T-helper 2 cell (primary cell): ENCODE measurements at regions not wholly inside any gene's neighbourhood (a gene's known extent, or its start where the extent isn't known, plus 50 kb on each side); places are given as distances from the start of the nearest gene placed in this dataset.
A peak's percentile ranks its signal among the peaks of the same experiment; 100 is the strongest.

Experiments used
- DNase-seq, 5 experiments: peaks; one replicate each; pipeline versions ENCODE4 v3.0.0 to v3.0.0-alpha.2; 2012 to 2022

DNA sequence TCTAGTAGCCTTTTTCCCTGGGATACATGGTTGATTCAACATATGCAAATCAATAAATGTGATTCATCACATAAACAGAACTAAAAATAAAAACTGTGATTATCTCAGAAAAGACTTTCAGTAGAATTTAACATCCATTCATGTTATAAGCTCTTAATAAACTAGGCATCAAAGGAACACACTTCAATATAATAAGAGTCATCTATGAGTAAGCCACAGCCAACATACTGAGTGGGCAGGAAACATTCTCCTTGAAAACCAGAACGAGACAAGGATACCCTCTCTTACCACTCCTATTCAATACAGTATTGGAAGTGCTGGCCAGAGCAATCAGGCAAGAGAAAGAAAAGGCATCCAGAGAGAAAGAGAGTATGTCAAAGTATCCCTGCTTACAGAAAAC is 239.9 kb downstream of the ATPSCKMT start:
- no peak for DNase-seq

DNA sequence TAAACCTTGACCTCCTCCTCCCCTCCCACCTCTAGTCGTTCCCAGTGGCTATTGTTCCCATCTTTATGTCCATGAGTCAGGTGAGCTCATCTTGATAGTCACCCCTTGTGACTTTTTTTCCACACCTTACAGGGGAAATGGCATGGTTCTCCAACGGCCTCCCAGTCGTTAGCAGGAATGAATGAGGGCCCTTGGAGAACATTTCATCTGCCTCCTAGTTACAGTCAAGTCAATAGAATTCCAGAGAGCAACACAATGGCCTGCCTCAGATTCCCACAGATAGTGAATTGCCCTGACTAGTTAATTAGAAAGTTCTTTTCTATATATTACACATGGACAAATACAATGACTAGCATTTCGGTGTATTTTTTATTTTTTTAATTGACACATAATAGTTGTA is 262.6 kb downstream of the ATPSCKMT start:
- DNase-seq, result no peak

DNA sequence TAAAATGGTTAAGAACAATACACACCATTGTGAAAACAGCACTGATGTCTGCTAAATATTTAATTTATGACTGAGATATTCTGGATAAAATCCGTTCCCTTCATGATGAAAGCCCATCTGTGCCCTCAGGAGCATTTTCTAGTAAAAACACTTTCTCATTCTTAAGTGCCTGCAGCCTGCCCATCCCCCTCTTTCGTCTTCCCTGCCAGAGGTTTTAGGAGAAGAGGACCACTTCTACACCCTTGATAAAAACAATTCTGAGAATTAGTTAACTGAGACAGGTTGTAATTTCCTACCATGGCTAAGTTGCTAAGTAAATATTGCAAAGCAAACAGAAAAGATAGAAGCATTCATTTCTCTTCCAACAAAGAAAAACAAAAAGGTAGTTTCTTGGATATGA is 272.6 kb downstream of the ATPSCKMT start:
- DNase-seq, result no peak

DNA sequence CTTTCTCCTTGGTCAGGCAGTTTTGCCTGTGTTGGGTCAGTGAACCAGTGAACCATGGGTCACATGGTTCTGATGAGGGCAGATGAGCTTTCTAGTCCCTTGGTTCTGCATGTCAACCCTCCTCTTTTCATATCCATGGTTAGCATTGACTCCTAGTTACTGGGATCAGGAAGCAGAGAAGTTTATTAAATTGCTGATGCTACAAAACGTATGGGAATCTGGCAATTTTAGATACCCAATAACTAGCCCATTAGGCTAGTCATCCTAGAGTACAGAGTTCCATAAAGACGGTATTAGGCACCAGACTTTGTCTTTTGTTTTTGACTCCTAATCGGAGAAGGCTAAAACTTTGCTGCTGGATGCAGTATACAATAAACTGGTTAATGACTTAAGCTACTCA is 273.1 kb downstream of the ATPSCKMT start:
- no peak for DNase-seq

DNA sequence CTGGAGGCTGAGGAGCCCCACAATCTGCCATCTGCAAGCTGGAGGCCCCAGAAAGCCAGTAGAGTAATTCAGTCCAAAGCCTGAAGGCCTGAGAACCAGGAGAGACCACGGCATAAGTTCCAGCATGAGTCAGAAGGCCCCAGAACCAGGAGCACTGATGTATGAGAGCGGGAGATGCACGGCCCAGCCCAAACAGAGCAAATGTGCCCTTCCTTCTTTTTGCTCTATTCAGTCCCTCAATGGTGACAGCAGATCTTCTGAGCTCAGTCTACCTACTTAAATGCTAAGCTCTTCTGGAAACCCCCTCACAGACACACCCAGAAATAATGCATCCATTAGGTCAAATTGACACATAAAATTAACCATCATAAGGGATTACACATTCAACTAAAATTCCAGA is 277.6 kb downstream of the ATPSCKMT start:
- no peak for DNase-seq

DNA sequence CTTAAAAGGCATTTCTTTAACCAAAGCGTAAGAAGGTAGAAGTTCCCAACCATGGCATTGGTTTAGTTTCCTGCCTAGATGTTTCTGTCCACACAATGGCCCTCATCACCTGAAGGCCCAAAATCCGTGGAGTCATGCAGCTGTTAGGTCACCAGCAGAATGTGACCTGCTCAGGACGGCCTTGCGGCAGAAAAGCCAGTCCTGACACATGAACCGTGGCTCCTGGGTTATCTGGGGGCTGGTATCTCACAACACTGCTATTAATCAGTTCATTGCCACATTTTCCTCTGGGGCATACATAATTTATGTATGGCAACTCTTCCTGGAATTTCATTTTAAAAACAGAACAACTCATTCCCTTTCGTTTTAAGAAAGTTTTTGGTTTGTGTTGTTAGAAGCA is 278.4 kb downstream of the ATPSCKMT start:
- no peak for DNase-seq

DNA sequence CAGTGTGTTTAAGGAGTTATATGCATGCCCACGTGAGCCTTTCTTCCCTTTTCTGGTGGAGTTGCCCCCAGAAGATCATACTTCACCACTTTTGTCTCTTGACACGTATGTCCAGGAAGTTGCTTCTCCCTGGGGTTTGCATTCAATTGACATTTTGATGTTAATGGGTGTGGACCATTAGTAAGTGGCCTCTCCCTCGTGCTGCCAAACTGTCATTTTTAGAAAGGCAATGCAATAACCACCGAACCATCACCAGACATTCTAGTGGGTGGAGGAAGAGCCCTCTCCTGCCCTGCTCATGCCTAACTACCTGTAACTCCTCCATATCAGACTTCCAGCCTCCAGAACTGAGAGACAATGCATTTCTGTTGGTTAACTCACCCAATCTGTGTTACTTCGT is 290.8 kb downstream of the ATPSCKMT start:
- no peak for DNase-seq

DNA sequence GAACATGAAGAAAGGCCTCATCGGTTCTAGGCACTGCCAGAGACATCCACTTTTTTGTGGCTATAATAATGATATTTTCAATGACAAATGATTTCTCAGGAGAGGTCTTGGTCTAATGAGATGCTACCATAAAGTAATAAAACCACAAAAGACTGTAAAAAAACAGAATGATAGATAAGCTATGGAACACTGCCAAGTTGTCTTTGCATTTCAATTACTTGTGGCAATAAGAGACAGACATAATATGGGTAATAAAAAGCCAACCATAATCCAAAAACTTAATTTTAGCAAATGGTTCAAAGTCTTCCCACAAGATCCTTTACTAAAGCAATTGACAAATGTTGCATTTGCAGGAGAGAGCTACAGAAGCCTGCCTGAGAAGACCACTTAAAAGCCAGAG is 292.5 kb downstream of the ATPSCKMT start:
- no peak for DNase-seq

DNA sequence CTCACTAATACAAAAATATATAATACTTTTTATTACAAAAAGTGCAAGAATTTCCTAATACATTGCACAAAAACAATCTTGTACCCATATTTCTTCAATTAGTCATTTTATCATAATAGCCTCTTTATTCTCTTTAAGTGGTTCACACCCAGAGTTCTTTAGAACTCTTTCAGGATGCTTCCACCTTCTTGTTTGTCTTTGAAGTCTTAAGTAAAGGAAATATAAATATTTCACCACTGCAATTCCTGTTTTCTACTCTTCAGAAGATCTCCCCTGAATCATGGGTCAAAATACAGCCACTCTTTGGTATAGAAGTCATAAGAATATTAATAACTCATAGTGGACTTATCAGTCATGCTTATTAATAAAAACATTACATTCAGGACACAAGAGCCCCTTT is 293.0 kb downstream of the ATPSCKMT start:
- DNase-seq, result no peak

DNA sequence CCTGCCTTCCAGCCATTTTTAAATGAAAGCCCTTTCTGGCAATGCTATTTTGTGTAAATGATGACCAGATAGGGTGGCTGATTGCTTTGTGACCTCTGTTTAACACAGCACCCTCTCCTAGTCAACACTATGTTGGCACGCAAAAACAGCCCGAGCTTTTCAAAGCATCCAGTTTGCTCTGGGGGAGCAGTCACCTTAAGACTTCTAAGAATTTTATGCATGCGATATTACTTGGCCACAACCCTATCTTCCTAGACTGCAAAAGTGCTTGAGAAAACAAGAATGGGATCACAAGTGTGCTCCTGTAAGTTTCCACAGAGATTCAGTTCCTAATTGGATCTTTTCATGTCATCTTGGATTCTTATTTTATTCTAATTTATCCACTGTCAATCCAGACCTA is 294.1 kb downstream of the ATPSCKMT start:
- no peak for DNase-seq

DNA sequence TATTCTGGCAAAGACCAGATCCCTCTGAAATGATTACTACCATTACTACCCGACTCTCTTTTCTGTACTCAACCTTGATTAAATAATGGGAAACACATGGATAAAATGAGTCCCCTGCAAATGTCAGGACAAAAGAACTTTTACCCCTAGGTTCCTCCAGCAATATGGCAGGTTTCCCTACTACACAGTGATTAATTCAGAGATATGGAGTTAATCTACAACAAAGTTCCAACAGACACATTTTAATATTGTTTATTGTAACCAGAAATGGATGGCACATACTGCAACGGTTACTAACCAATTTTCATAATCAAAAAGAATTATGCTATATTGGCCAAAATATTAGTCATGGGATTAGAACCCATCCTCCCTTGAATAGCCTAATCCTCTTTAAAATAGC is 294.8 kb downstream of the ATPSCKMT start:
- DNase-seq, result no peak

DNA sequence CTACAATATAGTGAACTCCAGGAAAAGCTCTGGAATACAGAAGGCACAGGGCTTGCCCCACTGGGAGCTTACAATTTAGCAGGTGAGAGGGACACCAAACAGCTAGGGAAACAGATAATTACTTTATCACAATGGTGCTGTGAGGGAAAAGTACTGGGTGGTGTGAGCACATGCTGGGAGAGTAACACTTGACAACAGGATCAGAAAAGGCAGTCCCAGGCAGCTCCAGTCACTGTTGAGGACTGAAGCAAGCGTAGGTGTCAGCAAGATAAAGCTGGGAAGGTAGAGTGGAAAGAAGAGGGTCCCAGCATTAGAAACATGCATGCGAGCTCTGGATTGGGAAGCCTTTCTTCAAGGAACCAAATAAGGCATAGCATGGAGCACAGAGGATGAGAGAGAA is 296.0 kb downstream of the ATPSCKMT start:
- no peak for DNase-seq

DNA sequence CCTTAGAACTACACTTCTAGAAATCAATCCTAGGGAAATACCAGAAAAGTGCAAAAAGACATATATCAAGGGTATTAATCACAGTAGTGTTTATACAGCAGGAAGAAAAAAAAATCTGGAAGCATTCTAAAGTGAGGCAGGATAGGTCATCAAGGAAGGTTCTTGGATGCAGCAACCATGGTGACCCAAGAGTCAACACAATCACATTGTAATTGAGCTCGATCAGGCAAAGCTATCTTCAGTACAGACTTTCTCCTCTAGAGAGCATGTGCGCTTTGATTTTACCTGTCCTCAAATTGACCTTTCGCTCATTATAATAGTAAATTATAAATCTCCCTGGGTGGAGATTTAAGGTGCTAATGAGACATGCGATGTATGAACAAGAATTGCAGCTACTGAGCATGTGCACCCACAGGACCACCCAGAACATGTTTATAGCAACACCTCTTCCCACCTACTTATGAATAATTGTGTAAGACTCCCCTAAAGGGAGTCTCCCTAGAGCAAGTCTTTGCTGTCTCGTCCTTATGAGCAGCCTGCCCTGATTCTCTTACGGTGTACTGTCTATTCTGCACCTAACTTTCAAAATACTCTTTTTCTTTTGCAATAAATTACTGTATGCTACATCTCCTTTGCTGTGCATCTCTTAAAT is 297.7 kb downstream of the ATPSCKMT start:
- DNase-seq, result no peak

DNA sequence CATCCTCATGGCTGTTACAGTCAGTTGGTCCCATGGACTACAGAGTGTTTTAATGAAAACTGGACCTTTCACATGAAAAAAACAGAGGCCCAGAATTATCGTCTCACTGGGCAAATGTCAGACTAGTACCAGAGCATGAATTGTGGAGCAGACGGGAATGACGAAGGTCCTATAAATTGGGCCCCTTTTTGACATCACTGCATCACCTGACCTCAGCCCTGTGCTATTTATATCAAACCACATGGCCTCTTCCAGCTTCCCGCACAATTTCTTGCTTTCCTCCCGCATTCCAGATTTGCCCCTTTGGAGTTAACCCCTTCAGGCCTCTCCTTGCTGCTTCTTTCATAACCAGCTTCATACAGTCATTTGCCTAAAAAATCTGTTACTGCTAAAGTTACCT is 301.7 kb downstream of the ATPSCKMT start:
- DNase-seq, result no peak

DNA sequence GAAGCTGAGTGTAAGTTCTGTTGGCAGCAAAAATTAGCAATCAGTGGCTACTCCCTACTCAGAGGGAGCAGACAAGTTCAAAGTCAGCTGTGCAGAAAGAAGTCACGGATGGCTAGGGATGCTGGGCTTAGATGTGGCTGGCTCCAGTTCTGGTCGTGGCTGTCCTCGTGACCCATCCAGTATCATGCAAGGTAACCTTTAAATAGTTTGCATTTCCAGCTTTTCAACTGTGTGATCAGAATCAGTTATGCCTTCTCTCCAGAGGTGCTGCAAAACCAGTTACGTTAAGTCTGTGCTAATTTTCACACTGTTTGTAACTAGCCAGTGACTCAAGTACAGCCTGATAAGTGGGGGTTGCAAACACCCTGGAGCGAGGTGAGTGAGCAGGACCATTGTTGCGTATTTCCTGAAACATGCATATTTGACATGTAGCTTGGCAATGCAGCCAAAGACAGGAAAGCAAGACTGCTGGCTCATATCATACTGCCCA is 302.4 kb downstream of the ATPSCKMT start:
- no peak for DNase-seq

DNA sequence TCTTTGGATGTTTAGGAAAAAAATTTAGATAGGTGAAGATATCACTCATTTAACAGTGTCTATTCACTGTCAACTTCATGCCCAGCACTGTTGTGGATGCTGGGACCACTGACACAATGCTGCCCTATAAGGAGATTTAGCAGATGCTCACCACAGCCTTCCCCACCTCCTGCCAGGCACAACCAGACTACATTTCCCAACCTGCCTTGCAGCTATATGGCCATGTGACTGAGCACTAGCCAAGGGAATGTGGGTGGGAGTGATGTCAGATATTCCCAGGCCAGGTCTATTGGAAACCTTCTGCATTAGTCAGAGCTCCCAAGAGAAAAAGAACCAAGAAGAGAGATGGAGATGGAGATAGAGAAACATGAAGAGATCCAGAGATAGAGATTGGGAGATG is 302.6 kb upstream of the TAS2R1 start:
- no peak for DNase-seq

DNA sequence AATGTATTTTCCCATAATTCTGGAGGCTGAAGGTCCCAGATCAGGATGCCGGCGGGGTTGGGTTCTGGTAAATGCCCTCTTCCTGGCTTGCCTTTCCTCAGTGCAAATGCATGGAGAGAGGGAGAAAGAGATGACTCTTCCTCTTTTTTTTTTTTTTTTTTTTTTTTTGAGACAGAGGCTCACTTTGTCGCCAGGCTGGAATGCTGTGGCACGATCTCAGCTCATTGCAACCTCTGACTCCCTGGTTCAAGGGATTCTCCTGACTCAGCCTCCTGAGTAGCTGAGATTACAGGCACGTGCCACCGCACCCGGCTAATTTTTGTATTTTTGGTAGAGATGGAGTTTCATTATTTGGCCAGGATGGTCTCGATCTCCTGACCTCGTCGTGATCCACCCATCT is 300.0 kb upstream of the TAS2R1 start:
- DNase-seq, result no peak

DNA sequence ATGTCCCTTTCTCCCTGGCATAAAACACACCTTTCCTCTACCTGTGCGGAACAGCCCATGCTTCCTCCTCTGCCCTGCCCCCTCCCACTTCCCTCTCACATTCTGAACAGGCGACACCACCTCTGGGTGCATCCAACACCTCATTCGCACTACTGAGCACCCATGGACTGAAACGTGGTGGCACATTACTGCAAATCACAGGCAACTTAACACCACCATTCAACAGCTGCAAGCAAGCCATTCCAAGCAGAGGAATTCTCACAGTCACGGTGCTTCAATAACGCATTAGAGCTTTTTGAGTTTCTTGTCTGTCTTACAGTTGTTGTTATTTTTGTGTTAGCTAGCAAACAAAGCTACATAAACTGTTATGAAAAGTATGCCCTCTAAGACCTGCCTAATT is 298.2 kb upstream of the TAS2R1 start:
- DNase-seq, result no peak

DNA sequence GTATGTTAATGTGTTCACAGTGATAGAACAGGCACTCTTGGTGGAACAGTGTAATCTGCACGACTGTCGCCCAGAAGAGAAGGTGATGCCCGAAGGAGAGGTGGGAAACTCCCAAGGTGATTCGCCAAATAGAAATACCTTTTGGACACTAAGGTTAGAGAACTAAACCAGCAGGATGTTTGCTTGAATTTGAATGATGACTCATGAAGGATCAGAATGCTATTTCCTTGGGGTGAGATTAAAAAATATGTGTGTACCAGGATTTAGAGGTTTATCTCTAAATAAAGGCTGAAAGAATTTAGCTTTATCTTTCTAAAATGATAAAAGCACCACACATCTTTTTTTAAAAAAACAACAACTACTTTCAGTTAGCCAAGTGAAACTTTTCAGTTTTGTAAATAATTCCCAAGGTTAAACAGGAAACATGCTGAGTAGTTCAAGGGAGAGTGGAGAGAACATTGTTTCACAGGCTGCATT is 297.4 kb upstream of the TAS2R1 start:
- DNase-seq, result no peak

DNA sequence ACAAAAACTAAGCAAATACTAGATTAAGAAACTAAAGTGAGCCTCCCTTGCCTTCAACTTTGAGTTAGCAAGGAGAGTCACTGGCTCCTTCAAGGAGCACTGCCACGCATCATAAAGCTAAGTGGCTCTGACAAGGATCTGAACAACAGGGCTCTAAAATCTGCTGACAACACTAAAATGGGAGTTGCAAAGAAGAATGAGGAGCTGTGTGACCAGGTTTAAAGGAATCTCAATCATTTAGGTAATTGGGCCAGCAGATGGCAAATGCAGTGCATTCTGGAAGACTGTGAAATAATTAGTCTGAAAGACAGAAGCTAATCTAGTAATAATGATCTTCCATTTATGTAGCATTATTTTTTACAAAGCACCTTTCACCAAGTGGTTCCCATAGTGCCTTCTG is 297.0 kb upstream of the TAS2R1 start:
- DNase-seq, result no peak

DNA sequence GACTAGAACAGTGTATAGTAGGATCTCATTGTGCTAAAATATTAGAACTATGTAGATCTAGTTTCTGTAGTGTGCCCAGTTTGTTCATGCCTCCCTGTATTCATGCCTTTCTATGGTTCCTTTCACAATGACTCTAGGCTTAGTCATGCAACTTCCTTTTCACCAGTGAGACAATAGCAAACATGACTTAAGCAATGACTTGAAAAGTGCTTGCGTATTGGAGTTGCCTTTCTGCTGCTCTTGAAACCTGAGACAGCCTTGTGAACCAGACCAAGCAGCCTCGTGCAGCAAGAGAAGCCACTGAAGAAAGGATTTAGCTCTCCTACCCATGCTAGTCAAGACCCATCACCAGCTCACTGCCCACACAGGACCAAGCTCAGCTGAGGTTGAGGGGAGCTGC is 294.5 kb upstream of the TAS2R1 start:
- DNase-seq, result peak in 1 of 5 experiments; percentile 21

DNA sequence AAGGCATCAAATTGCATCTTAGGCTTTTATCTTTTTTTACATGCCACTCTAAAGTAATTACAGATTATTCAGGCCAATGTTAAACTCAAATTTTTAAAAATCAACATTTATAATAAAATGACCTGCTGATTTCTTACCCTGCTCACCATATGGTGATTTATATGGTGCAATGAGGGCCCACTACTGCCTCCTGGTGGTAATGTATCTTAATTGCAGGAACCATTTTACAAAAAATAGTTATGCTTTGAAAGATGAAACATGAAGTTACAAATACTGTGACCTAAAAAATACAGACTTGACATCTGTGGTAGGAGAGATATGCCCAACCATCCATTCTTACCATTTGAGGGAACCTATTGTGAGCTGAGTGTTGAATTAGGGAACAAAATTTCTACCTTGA is 292.6 kb upstream of the TAS2R1 start:
- DNase-seq, result no peak

DNA sequence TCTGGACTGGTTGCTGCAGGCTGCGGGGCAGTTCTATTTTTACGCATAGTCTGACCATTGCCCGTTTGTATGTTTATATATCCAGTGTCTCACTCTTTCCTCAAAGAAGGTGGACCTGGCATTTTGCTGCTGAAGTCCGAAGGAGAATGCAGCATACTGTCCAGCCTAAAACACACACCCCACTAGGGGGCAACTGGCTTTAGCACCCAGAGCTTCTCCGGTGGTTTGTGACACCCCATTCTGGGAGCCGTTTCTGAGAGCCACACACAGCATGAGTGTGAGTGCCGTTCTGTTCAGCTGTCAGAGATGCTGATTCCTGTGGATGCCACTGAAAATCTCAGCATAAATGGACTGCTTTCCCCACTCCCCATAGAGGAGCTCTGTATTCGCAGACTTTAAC is 290.5 kb upstream of the TAS2R1 start:
- DNase-seq, result no peak

DNA sequence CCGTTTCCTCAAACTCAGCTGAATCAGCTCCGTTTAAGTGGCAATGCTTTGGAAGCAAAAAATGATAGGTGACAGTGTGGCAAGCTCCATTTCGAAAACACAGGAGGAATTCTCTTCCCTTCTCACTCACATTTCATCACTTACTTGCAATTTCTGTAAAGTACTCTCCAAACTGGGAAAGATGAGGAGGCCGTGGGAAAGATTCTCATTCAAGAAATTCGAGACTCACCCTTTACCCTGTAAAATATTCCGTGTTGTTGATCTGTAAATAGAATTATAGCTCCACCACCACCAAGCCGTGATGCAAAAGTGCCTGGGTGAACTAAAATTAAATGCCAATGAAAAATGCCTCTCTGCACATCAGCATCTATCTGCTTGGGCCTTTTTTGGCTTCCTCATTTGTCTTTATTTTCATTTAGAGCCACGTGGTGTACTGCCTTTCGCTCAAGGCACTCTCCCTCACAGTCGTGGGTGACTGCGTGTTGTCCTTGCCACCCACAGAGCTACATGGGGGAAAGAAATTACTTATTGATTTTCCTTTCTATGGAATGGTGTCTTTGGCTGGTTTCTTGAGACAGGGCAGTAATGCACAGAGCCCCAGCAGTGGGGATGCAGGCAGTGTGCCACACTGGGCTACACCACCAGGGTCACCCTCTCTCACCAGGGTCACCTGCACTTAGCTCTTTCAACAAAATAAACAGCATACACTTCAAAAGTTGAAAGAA is 289.3 kb upstream of the TAS2R1 start:
- DNase-seq, result no peak

DNA sequence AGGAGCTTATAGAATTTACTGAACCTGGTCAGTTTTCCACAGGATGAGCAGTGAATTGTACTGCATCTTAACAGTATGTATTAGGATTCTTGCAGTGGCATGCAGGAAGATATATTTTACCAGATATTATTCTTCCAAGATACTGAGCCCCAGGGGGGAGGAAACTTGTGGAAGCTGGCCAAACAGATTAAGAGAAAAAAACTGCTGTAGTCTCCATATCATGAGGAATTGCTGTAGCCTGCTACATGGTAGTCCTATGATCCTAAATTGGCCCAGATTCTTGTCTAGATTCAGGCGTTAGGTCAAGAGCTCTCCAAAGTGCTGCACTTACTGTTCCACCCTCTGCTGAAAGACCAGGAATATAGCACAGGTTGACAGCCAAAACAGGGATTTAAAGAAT is 275.5 kb upstream of the TAS2R1 start:
- no peak for DNase-seq
